Peyer's patch (tissue), 4 donors: ENCODE measurements at regions not wholly inside any gene's neighbourhood (a gene's known extent, or its start where the extent isn't known, plus 50 kb on each side); places are given as distances from the start of the nearest gene placed in this dataset.
"Not testable (repeated sequence)": the region's sequence is repeated elsewhere in the genome, so short reads cannot be mapped to it uniquely, and the experiment has no call there.

ENCODE experiments used
- DNase-seq, 3 donors: peaks; one replicate each; pipeline ENCODE4 v3.0.0-alpha.2; 2017 to 2019
- H3K27ac ChIP-seq, 4 donors: fragments of 200-600 bp; sonication (generic); one replicate each; pipeline ENCODE4 v1.5.1; 2016 to 2019
- H3K27me3 ChIP-seq, 2 donors: fragments of 200-600 bp; sonication (generic); one replicate each; pipeline ENCODE4 v1.5.1; 2019
- H3K36me3 ChIP-seq, 3 donors: fragments of 200-600 bp; sonication (generic); one replicate each; pipeline ENCODE4 v1.5.1; 2016 to 2019
- H3K4me1 ChIP-seq, 4 donors: fragments of 200-600 bp; sonication (generic); one replicate each; pipeline ENCODE4 v1.5.1; 2016 to 2019
- H3K4me3 ChIP-seq, 4 donors: fragments of 200-600 bp; sonication (generic); 1 replicate in 3 of 4; 2 replicates in 1 of 4; pipeline ENCODE4 v1.5.1; 2016 to 2019; ENCODE audit warnings: mild to moderate bottlenecking in 1 of 4
- H3K9me3 ChIP-seq, 4 donors: fragments of 200-600 bp; sonication (generic); one replicate each; pipeline ENCODE4 v1.5.1; 2016 to 2019; ENCODE audit warnings: mild to moderate bottlenecking in 1 of 4
- CTCF ChIP-seq, 6 experiments: fragments of 450-650 bp in 4 of 6; fragments of 200-600 bp in 2 of 6; sonication (generic) in 1 of 6; IDR thresholded peaks; one replicate each; pipeline ENCODE4 v1.5.1; 2017 to 2019; ENCODE audit warnings: antibody characterized with exemption in 6 of 6, mild to moderate bottlenecking in 3 of 6, moderate library complexity in 1 of 6
- POLR2A ChIP-seq, 2 donors: fragments of 450-650 bp; IDR thresholded peaks; one replicate each; pipeline ENCODE4 v1.5.1; 2017; ENCODE audit warnings: antibody characterized with exemption in 2 of 2, mild to moderate bottlenecking in 2 of 2, moderate library complexity in 2 of 2

GRCh38 chr9:102941868-102942267 is 53.3 kb upstream of the CYLC2 start:
- Histone ChIP-seq H3K4me1 (no peaks in the 10 kb centered on the region), H3K9me3 (no peaks in the 10 kb centered on the region), H3K4me3 (no peak overlapping the region), H3K27me3 (no peaks in the 10 kb centered on the region), H3K36me3 (no peaks in the 10 kb centered on the region), H3K27ac (no peak overlapping the region)
- TF ChIP-seq CTCF (IDR thresholded peaks at IDR 0.05): no peak
- TF ChIP-seq POLR2A (IDR thresholded peaks at IDR 0.05): no peak
- no peak for DNase-seq

- Histone ChIP-seq H3K36me3 (no peaks in the 10 kb centered on the region), H3K9me3 (no peaks in the 10 kb centered on the region), H3K27ac (no peak overlapping the region), H3K27me3 (no peaks in the 10 kb centered on the region), H3K4me1 (no peaks in the 10 kb centered on the region), H3K4me3 (no peak overlapping the region)
- DNase-seq: no peak
- TF ChIP-seq POLR2A (IDR thresholded peaks at IDR 0.05) (no peak), CTCF (IDR thresholded peaks at IDR 0.05) (no peak)
These were observed 72.6 kb upstream of the CYLC2 start for GRCh38 chr9:102922526-102922925.

- Histone ChIP-seq H3K36me3 (no peaks in the 10 kb centered on the region), H3K9me3 (no peaks in the 10 kb centered on the region), H3K4me1 (no peaks in the 10 kb centered on the region), H3K27ac (no peak overlapping the region), H3K4me3 (no peak overlapping the region), H3K27me3 (no peaks in the 10 kb centered on the region)
- no peak for DNase-seq
- no peak for TF ChIP-seq POLR2A (IDR thresholded peaks at IDR 0.05)
- no peak for TF ChIP-seq CTCF (IDR thresholded peaks at IDR 0.05)
These were observed 83.9 kb upstream of the CYLC2 start for GRCh38 chr9:102911185-102911584.

GRCh38 chr9:102905795-102906194 is 89.3 kb upstream of the CYLC2 start:
- not testable (repeated sequence) for H3K9me3 ChIP-seq, H3K4me3 ChIP-seq, H3K27ac ChIP-seq, H3K27me3 ChIP-seq, H3K36me3 ChIP-seq, DNase-seq, H3K4me1 ChIP-seq

- H3K9me3 ChIP-seq: no peaks in the 10 kb centered on the region
- H3K4me3 ChIP-seq: no peak overlapping the region
- DNase-seq: no peak
- no peak overlapping the region for H3K27ac ChIP-seq
- TF ChIP-seq POLR2A (IDR thresholded peaks at IDR 0.05) (no peak), CTCF (IDR thresholded peaks at IDR 0.05) (no peak)
- no peaks in the 10 kb centered on the region for H3K27me3 ChIP-seq
- H3K36me3 ChIP-seq: no peaks in the 10 kb centered on the region
- no peaks in the 10 kb centered on the region for H3K4me1 ChIP-seq
These were observed 103.1 kb upstream of the CYLC2 start for GRCh38 chr9:102892025-102892424.

GRCh38 chr9:102888747-102889146 is 106.4 kb upstream of the CYLC2 start:
- DNase-seq, H3K4me3 ChIP-seq, H3K4me1 ChIP-seq, H3K36me3 ChIP-seq, H3K27me3 ChIP-seq, H3K27ac ChIP-seq, H3K9me3 ChIP-seq: not testable (repeated sequence)

- H3K4me1 ChIP-seq: no peaks in the 10 kb centered on the region
- no peaks in the 10 kb centered on the region for H3K36me3 ChIP-seq
- H3K9me3 ChIP-seq: no peaks in the 10 kb centered on the region
- no peak overlapping the region for H3K4me3 ChIP-seq
- H3K27me3 ChIP-seq: no peaks in the 10 kb centered on the region
- H3K27ac ChIP-seq: no peak overlapping the region
- no peak for TF ChIP-seq CTCF (IDR thresholded peaks at IDR 0.05)
- no peak for TF ChIP-seq POLR2A (IDR thresholded peaks at IDR 0.05)
- no peak for DNase-seq
These were observed 119.4 kb upstream of the CYLC2 start for GRCh38 chr9:102875687-102876086.
